ENCODE measurements at regions not wholly inside any gene's neighbourhood (a gene's known extent, or its start where the extent isn't known, plus 50 kb on each side); places are given as distances from the start of the nearest gene placed in this dataset.

DNA sequence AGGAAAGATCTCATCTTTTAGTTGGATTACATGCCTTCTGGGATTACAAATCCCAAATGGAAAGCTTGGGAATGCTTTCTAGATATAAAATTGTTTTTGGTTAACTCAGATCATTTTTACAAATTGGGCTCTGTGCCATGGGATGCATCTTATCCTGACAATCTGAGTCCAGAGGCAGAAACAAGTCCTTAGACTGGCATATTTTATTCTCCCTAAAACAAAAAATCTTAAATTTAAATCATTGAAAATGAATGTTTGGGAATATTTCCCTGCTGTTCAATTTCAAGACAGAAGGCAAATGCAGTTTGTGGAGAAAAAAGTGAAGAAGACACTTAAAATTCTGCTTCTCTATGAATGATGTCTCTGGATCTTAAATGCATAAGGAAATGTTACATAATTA lies 456.6 kb upstream of the GOT2 start:
- H3K9me3 Mint-ChIP-seq = peaks cover 5% of the 10 kb centered on the region
- H3K36me3 Mint-ChIP-seq = no peaks in the 10 kb centered on the region
- H3K4me1 Mint-ChIP-seq = no peaks in the 10 kb centered on the region
- TF ChIP-seq, protein P1, sequence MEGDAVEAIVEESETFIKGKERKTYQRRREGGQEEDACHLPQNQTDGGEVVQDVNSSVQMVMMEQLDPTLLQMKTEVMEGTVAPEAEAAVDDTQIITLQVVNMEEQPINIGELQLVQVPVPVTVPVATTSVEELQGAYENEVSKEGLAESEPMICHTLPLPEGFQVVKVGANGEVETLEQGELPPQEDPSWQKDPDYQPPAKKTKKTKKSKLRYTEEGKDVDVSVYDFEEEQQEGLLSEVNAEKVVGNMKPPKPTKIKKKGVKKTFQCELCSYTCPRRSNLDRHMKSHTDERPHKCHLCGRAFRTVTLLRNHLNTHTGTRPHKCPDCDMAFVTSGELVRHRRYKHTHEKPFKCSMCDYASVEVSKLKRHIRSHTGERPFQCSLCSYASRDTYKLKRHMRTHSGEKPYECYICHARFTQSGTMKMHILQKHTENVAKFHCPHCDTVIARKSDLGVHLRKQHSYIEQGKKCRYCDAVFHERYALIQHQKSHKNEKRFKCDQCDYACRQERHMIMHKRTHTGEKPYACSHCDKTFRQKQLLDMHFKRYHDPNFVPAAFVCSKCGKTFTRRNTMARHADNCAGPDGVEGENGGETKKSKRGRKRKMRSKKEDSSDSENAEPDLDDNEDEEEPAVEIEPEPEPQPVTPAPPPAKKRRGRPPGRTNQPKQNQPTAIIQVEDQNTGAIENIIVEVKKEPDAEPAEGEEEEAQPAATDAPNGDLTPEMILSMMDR (IDR thresholded peaks at IDR 0.05; ENCODE audit: unreplicated experiment) = no peak
- peaks cover 24% of the 10 kb centered on the region for H3K27me3 Mint-ChIP-seq (ENCODE audit: low read depth)
- no peak for DNase-seq (ENCODE audit: low spot score in 2 of 2, unreplicated experiment in 2 of 2)
- H3K4me3 Mint-ChIP-seq = no peak overlapping the region
- no peak overlapping the region for H3K27ac Mint-ChIP-seq

DNA sequence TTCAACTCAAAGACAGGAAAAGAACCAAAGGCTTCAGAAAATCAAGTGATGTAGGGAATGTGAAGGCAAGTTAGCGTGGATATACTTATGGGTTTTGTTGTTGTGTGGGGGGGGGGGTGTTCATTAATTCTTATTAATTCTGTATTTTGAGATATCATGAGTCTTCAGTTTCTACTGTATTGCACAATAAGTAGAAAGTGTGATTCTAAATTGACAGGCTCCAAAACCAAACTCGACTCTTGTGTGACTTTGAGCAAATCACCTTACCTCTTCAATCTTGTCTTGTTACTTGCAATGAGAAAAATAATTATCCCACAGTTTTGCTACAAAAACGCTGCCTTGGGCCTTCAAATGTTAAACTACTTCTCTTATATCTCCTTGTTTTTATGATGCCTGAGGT lies 453.9 kb upstream of the GOT2 start:
- Mint-ChIP-seq H3K27me3 (ENCODE audit: low read depth) (peaks cover 10% of the 10 kb centered on the region), H3K4me3 (no peak overlapping the region), H3K36me3 (no peaks in the 10 kb centered on the region), H3K4me1 (no peaks in the 10 kb centered on the region), H3K27ac (no peak overlapping the region), H3K9me3 (peaks cover 5% of the 10 kb centered on the region)
- TF ChIP-seq, protein P1 (IDR thresholded peaks at IDR 0.05; ENCODE audit: unreplicated experiment) = no peak
- DNase-seq (ENCODE audit: low spot score in 2 of 2, unreplicated experiment in 2 of 2) = no peak

DNA sequence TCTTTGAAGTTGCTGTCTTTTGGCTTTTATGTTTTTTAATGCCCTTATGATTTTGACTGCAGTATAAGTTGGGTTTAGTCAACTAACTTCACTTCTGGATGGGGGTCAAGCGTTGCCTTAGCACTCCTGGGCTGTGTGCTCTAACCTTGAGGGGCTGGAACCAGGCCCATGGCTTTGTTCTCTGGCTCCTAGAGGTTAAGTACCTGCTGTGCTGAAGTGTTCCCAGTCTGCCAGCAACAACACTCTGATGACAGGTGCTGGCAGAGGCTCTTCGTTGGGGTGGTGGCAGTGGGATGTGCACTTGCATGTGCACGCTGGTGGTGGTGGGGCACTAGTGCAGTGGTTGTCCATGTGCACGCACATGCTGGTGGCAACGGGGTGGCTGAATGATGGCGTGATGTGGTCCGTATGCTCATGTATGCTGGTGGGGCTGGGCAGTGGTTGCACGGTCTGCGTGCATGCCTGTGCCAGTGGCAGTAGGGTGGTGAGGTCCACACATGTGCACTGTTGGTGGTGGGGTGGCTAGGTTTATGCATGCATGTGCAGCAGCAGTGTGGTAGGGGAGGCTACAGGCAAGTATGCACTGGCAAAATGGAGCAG lies 447.8 kb upstream of the GOT2 start:
- peaks cover 2% of the 10 kb centered on the region for H3K27me3 Mint-ChIP-seq (ENCODE audit: low read depth)
- no peaks in the 10 kb centered on the region for H3K4me1 Mint-ChIP-seq

DNA sequence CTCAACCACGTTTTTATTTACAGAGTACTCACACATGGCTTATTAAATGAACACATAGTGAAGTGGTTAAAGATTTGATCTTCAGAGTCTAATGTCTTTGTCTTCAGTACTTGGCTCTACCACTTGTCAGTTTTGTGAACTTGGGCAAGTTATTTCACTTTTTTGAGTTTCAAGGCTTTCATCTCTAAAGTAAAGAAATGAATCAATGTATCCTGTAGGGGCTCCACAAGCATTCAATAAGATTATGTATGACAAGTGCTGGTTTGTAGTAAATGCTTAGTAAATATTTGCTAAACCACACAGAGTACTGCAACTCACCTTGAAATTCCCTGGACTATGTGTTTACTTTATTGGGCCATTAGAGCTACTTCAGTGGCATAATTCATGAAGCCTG lies 446.0 kb upstream of the GOT2 start:
- no peak overlapping the region for H3K4me3 Mint-ChIP-seq
- H3K36me3 Mint-ChIP-seq = no peaks in the 10 kb centered on the region
- TF ChIP-seq, protein P1 (IDR thresholded peaks at IDR 0.05; ENCODE audit: unreplicated experiment) = no peak
- no peak overlapping the region for H3K27ac Mint-ChIP-seq
- no peaks in the 10 kb centered on the region for H3K4me1 Mint-ChIP-seq
- no peaks in the 10 kb centered on the region for H3K9me3 Mint-ChIP-seq
- DNase-seq (ENCODE audit: low spot score in 2 of 2, unreplicated experiment in 2 of 2) = no peak
- peaks cover 1% of the 10 kb centered on the region for H3K27me3 Mint-ChIP-seq (ENCODE audit: low read depth)

More for the DNA sequence above, 447.8 kb upstream of the GOT2 start:
- Mint-ChIP-seq H3K4me3 (no peak overlapping the region), H3K9me3 (peaks cover 5% of the 10 kb centered on the region), H3K36me3 (no peaks in the 10 kb centered on the region), H3K27ac (no peak overlapping the region)
- no peak for DNase-seq (ENCODE audit: low spot score in 2 of 2, unreplicated experiment in 2 of 2)
- TF ChIP-seq, protein P1 (IDR thresholded peaks at IDR 0.05; ENCODE audit: unreplicated experiment) = no peak

DNA sequence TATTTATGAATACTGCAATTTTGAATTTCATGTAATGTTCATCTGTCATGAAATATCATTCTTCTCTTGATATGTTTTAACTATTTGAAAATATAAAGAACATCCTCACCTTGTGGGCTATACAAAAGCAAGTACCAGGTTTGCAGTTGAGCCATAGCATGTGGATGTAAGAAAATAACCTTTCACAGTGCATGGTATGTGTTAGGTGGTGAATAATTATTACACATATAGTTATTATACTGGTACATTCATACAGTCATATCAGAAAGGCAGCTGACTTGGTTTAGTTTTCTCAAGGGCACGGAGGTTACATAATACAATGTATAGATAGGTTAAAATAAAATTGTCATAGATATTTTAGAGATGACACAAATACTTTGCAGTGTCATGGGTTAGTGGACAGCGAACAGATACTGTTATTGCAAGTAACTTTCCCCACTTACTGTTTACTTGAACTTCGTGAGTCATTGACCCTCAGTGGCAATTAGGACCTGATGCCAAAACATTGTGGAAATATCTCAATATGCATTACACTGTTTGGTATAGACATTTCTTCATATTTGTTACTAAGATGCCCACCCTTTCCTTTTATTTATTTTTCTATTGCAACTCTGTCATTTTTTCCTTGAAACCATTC lies 445.4 kb upstream of the GOT2 start:
- peaks cover 1% of the 10 kb centered on the region for H3K27me3 Mint-ChIP-seq (ENCODE audit: low read depth)
- H3K9me3 Mint-ChIP-seq = no peaks in the 10 kb centered on the region
- no peak overlapping the region for H3K27ac Mint-ChIP-seq

More for the DNA sequence above, 445.4 kb upstream of the GOT2 start:
- Mint-ChIP-seq H3K4me1 (no peaks in the 10 kb centered on the region), H3K36me3 (no peaks in the 10 kb centered on the region), H3K4me3 (no peak overlapping the region)
- no peak for DNase-seq (ENCODE audit: low spot score in 2 of 2, unreplicated experiment in 2 of 2)
- TF ChIP-seq, protein P1 (IDR thresholded peaks at IDR 0.05; ENCODE audit: unreplicated experiment) = no peak
